ENCODE measurements at regions not wholly inside any gene's neighbourhood (a gene's known extent, or its start where the extent isn't known, plus 50 kb on each side); places are given as distances from the start of the nearest gene placed in this dataset.

DNA sequence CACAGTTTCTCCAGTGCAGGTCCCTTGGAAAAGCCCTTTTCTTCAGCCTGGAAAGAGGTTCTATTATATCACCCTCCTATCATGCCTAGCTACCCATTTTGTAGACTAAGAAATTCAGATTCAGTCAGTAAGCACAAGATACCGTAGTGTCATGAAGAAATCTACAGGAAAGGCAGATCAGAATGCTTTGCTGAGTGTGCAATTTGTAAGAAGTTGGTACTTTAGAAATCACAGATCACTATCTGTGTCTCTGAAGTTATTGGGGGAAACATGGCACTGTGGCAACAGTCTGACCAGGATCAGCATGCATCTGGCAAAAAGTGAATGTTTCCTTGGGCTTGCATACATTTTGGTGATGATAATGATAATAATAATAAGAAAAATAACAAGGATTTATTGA is 531.8 kb downstream of the EPHB1 start:
- TF ChIP-seq POLR2AphosphoS5 (IDR thresholded peaks at IDR 0.05) (no peak), POLR2A (IDR thresholded peaks at IDR 0.05) (no peak), EP300 (IDR thresholded peaks at IDR 0.05; ENCODE audit: low read depth) (no peak)
- TF ChIP-seq, protein P1, sequence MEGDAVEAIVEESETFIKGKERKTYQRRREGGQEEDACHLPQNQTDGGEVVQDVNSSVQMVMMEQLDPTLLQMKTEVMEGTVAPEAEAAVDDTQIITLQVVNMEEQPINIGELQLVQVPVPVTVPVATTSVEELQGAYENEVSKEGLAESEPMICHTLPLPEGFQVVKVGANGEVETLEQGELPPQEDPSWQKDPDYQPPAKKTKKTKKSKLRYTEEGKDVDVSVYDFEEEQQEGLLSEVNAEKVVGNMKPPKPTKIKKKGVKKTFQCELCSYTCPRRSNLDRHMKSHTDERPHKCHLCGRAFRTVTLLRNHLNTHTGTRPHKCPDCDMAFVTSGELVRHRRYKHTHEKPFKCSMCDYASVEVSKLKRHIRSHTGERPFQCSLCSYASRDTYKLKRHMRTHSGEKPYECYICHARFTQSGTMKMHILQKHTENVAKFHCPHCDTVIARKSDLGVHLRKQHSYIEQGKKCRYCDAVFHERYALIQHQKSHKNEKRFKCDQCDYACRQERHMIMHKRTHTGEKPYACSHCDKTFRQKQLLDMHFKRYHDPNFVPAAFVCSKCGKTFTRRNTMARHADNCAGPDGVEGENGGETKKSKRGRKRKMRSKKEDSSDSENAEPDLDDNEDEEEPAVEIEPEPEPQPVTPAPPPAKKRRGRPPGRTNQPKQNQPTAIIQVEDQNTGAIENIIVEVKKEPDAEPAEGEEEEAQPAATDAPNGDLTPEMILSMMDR (IDR thresholded peaks at IDR 0.05): no peak
